ENCODE measurements at regions not wholly inside any gene's neighbourhood (a gene's known extent, or its start where the extent isn't known, plus 50 kb on each side); places are given as distances from the start of the nearest gene placed in this dataset.

- H3K4me3 ChIP-seq (replicated peaks; ENCODE audit: low read depth, low read length), result no peak overlapping the region
- no peak for DNase-seq (ENCODE audit: low read depth)
- no peak for TF ChIP-seq CTCF (IDR thresholded peaks at IDR 0.05; ENCODE audit: low read length, missing control alignments)
These were observed 257.6 kb upstream of the DOK6 start for GRCh38 chr18:69143084-69143483.

- no peak for TF ChIP-seq CTCF (IDR thresholded peaks at IDR 0.05; ENCODE audit: low read length, missing control alignments)
- DNase-seq (ENCODE audit: low read depth), result no peak
- no peak overlapping the region for H3K4me3 ChIP-seq (replicated peaks; ENCODE audit: low read depth, low read length)
These were observed 248.3 kb upstream of the DOK6 start for GRCh38 chr18:69152436-69152835.

- DNase-seq (ENCODE audit: low read depth), result no peak
- TF ChIP-seq CTCF (IDR thresholded peaks at IDR 0.05; ENCODE audit: low read length, missing control alignments), result no peak
These were observed 242.8 kb upstream of the DOK6 start for GRCh38 chr18:69157906-69158305.

GRCh38 chr18:69158944-69159343 lies 241.7 kb upstream of the DOK6 start:
- TF ChIP-seq CTCF (IDR thresholded peaks at IDR 0.05; ENCODE audit: low read length, missing control alignments), result no peak
- H3K4me3 ChIP-seq (replicated peaks; ENCODE audit: low read depth, low read length), result no peak overlapping the region
- no peak for DNase-seq (ENCODE audit: low read depth)

More at GRCh38 chr18:69157906-69158305, 242.8 kb upstream of the DOK6 start:
- H3K4me3 ChIP-seq (replicated peaks; ENCODE audit: low read depth, low read length), result no peak overlapping the region

GRCh38 chr18:69161383-69162028 lies 239.2 kb upstream of the DOK6 start:
- no peak overlapping the region for H3K4me3 ChIP-seq (replicated peaks; ENCODE audit: low read depth, low read length)
- TF ChIP-seq CTCF (IDR thresholded peaks at IDR 0.05; ENCODE audit: low read length, missing control alignments), result no peak
- peak; percentile 19 for DNase-seq (ENCODE audit: low read depth)

- TF ChIP-seq CTCF (IDR thresholded peaks at IDR 0.05; ENCODE audit: low read length, missing control alignments), result no peak
- no peak overlapping the region for H3K4me3 ChIP-seq (replicated peaks; ENCODE audit: low read depth, low read length)
- DNase-seq (ENCODE audit: low read depth), result no peak
These were observed 238.0 kb upstream of the DOK6 start for GRCh38 chr18:69162649-69163048.

- peak; percentile 11 for DNase-seq (ENCODE audit: low read depth)
- H3K4me3 ChIP-seq (replicated peaks; ENCODE audit: low read depth, low read length), result no peak overlapping the region
- TF ChIP-seq CTCF (IDR thresholded peaks at IDR 0.05; ENCODE audit: low read length, missing control alignments), result no peak
These were observed 228.6 kb upstream of the DOK6 start for GRCh38 chr18:69172046-69172445.

Data from fibroblast of pulmonary artery (primary cell).